Fibroblast of mammary gland (primary cell): ENCODE measurements at regions not wholly inside any gene's neighbourhood (a gene's known extent, or its start where the extent isn't known, plus 50 kb on each side); places are given as distances from the start of the nearest gene placed in this dataset.

Source experiments
- DNase-seq: peaks from one replicate; pipeline ENCODE4 v3.0.0-alpha.2; 2010; ENCODE audit warnings: low read depth
- H3K4me3 ChIP-seq: 2 replicates; pipeline ENCODE4 v1.5.1; 2011; ENCODE audit warnings: low read depth, mild to moderate bottlenecking, low read length, moderate library complexity; ENCODE audit not compliant: control insufficient read depth
- TF ChIP-seq, protein P1 (sequence below): conservative IDR thresholded peaks from 2 replicates; pipeline ENCODE4 v1.5.1; 2011; ENCODE audit warnings: low read depth, low read length, inconsistent platforms; ENCODE audit not compliant: control insufficient read depth, insufficient read depth

DNA sequence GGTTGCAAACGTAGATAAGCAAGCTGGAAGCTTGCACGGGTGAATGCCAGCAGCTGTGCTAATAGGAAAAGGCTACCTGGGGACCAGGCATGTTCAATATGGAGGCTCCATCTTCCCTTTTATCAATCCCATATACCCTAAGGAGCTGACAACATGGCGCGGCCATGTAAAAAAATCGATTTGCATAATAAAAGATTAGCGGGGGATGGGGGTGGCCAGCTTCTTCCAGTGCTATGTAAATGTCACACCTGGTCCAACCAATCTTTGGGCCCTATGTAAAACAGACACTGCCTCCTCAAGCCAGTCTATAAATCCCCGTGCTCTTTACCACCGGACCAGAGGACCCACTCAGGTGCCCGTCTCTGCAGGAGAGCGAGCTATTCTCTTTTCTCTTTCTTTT lies 128.2 kb downstream of the GPAT3 start:
- H3K4me3 ChIP-seq, result no peak overlapping the region
- TF ChIP-seq, protein P1, sequence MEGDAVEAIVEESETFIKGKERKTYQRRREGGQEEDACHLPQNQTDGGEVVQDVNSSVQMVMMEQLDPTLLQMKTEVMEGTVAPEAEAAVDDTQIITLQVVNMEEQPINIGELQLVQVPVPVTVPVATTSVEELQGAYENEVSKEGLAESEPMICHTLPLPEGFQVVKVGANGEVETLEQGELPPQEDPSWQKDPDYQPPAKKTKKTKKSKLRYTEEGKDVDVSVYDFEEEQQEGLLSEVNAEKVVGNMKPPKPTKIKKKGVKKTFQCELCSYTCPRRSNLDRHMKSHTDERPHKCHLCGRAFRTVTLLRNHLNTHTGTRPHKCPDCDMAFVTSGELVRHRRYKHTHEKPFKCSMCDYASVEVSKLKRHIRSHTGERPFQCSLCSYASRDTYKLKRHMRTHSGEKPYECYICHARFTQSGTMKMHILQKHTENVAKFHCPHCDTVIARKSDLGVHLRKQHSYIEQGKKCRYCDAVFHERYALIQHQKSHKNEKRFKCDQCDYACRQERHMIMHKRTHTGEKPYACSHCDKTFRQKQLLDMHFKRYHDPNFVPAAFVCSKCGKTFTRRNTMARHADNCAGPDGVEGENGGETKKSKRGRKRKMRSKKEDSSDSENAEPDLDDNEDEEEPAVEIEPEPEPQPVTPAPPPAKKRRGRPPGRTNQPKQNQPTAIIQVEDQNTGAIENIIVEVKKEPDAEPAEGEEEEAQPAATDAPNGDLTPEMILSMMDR, result no peak
- DNase-seq, result no peak

DNA sequence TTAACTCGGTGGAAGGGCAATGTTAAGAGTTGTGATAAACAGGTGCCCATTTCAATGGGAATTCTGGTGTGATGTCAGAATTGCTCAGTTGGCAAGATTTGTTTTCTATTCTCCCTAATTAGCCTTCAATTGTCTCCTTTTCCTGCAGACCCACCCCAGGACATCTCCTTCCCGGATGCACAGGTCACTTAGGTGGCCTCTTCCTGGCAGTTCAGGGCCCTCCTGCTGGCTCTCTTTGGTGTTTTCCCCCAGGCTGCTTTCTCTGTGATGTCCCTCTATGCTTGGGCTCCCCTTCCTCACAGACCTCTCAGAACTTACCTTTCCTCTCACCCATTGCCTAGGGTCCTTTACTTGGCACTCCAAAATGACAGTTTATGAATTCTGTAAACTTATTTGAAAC lies 126.3 kb downstream of the GPAT3 start:
- no peak for DNase-seq
- TF ChIP-seq, protein P1, result no peak
- H3K4me3 ChIP-seq, result no peak overlapping the region

DNA sequence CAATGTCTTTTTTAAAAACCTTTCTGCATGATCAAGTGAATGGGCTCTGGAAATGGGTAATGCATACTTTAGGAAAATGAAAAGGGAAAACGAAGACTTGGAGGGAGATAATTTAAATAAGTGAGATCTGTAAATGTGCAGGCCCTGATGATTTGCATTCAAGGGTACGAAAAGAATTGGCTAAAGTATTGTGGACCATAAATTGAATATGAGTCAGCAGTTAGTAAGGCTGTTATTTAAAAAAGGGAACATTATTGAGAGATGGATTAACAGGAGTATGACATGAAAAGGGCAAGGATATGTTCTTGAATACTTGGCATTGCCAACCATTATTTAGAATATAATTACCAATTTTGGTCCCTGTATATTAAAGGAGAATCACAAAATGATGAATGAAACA lies 125.5 kb downstream of the GPAT3 start:
- TF ChIP-seq, protein P1, result no peak

DNA sequence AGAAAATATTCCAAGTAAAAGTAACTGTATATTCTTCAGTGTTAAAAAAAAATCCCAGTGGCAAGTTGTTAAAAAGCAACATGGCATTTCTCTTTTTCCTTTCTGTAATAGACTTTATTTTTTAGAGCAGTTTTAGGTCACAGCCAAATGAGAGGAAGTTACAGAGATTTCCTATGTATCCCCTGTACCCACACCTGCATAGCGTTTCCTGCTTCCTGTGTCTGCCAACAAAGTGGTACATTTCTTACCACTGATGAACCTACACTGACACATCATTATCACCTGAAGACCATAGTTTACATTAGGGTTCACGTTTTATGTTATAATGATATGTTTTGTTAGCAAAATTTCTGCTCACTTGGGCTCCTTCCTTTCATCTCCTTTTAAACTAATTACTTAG lies 124.7 kb downstream of the GPAT3 start:
- DNase-seq, result no peak
- H3K4me3 ChIP-seq, result no peak overlapping the region
- TF ChIP-seq, protein P1, result no peak

More for the DNA sequence above, 125.5 kb downstream of the GPAT3 start:
- H3K4me3 ChIP-seq, result no peak overlapping the region
- no peak for DNase-seq

DNA sequence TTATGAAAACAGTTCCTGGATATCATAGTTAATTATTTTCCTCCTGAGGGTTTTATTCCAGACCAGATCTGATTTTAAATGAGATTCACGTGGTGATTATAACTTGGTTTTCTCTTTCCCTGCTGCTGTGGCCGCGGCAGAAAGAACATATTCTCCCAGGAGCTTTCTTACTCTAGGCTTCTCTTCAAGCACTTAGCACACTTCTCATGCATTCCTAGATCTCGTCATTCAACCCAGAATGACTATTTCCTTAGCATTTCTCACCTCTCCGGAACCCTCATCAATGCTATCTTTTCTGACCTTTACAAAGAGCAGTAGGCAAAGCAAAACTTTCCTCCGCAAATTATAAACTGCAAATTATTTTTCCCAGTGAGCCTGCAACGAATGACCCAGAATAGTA lies 122.9 kb downstream of the GPAT3 start:
- no peak overlapping the region for H3K4me3 ChIP-seq
- TF ChIP-seq, protein P1, result no peak
- peak; percentile 12 for DNase-seq

DNA sequence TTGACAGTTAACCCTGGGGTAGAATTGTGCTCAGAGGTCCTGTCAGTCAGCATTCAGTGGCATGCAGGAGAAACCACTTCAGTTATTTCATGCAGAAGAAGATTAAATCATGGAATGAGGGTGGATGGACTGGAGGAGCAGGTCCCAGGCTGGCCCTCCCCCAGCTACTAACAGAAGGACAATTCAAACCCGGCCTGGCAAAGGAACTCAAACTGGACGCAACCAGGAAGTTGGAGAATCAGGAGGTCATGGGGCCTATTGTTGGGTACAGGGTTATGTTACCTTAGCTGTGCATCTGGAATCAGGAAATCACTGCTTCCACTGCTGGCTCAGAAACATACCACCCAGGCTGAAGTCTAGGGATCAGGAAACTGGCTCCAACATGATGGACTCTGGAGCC lies 121.4 kb downstream of the GPAT3 start:
- no peak overlapping the region for H3K4me3 ChIP-seq
- TF ChIP-seq, protein P1, result no peak
- DNase-seq, result no peak
